CD4-positive, alpha-beta T cell treated with Interleukin-6 at 100 ng/mL for 8 hours (primary cell): ENCODE measurements at regions not wholly inside any gene's neighbourhood (a gene's known extent, or its start where the extent isn't known, plus 50 kb on each side); places are given as distances from the start of the nearest gene placed in this dataset.

Experiments
- DNase-seq: peaks from one replicate; pipeline ENCODE4 v3.0.0-alpha.2; 2020; ENCODE audit warnings: mixed read lengths, low spot score

- DNase-seq, result no peak
Measured at GRCh38 chr7:79714081-79714480, 260.6 kb upstream of the MAGI2 start.

- no peak for DNase-seq
Measured at GRCh38 chr7:79713276-79713675, 259.8 kb upstream of the MAGI2 start.

GRCh38 chr7:79711660-79712059 is 258.2 kb upstream of the MAGI2 start:
- DNase-seq, result no peak

- no peak for DNase-seq
Measured at GRCh38 chr7:79709574-79710409, 256.3 kb upstream of the MAGI2 start.

- DNase-seq, result no peak
Measured at GRCh38 chr7:79702116-79702515, 248.6 kb upstream of the MAGI2 start.

- no peak for DNase-seq
Measured at GRCh38 chr7:79692015-79692414, 238.5 kb upstream of the MAGI2 start.

GRCh38 chr7:79691074-79691473 is 237.6 kb upstream of the MAGI2 start:
- DNase-seq, result no peak

- DNase-seq, result no peak
Measured at GRCh38 chr7:79684384-79684783, 230.9 kb upstream of the MAGI2 start.

GRCh38 chr7:79683916-79684315 is 230.4 kb upstream of the MAGI2 start:
- no peak for DNase-seq

- DNase-seq, result no peak
Measured at GRCh38 chr7:79683185-79683890, 229.9 kb upstream of the MAGI2 start.

GRCh38 chr7:79681454-79681853 is 228.0 kb upstream of the MAGI2 start:
- DNase-seq, result no peak

GRCh38 chr7:79673969-79674368 is 220.5 kb upstream of the MAGI2 start:
- DNase-seq, result no peak

GRCh38 chr7:79673421-79673820 is 220.0 kb upstream of the MAGI2 start:
- DNase-seq, result no peak

GRCh38 chr7:79668292-79668691 is 214.8 kb upstream of the MAGI2 start:
- DNase-seq, result no peak

- no peak for DNase-seq
Measured at GRCh38 chr7:79666472-79666871, 213.0 kb upstream of the MAGI2 start.

- no peak for DNase-seq
Measured at GRCh38 chr7:79664884-79665676, 211.6 kb upstream of the MAGI2 start.

GRCh38 chr7:79658304-79658703 is 204.8 kb upstream of the MAGI2 start:
- no peak for DNase-seq

- no peak for DNase-seq
Measured at GRCh38 chr7:79653136-79653631, 199.7 kb upstream of the MAGI2 start.

GRCh38 chr7:79652619-79653018 is 199.2 kb upstream of the MAGI2 start:
- DNase-seq, result no peak

- no peak for DNase-seq
Measured at GRCh38 chr7:79647711-79648110, 194.2 kb upstream of the MAGI2 start.

GRCh38 chr7:79646278-79646677 is 192.8 kb upstream of the MAGI2 start:
- DNase-seq, result no peak

- DNase-seq, result no peak
Measured at GRCh38 chr7:79636849-79637248, 183.4 kb upstream of the MAGI2 start.
